DOHH2 (cell line): ENCODE measurements at regions not wholly inside any gene's neighbourhood (a gene's known extent, or its start where the extent isn't known, plus 50 kb on each side); places are given as distances from the start of the nearest gene placed in this dataset.

Source experiments
- CTCF ChIP-seq: fragments of 200-600 bp; sonication (generic); IDR thresholded peaks from one replicate; pipeline ENCODE4 v1.5.1; 2014; ENCODE audit warnings: antibody characterized with exemption, mild to moderate bottlenecking, low read depth, low read length; ENCODE audit not compliant: poor library complexity, severe bottlenecking
- EZH2phosphoT487 ChIP-seq: fragments of 200-600 bp; sonication (generic); IDR thresholded peaks from 2 replicates; pipeline ENCODE4 v1.6.1; 2017; ENCODE audit warnings: borderline replicate concordance, mild to moderate bottlenecking, antibody characterized with exemption, low read length, moderate library complexity, mixed read lengths

- TF ChIP-seq CTCF (no peak), EZH2phosphoT487 (no peak)
Observed at GRCh38 chr19:27676877-27677276, 1536.1 kb downstream of the UQCRFS1 start.
